GM12878 (cell line): ENCODE measurements at regions not wholly inside any gene's neighbourhood (a gene's known extent, or its start where the extent isn't known, plus 50 kb on each side); places are given as distances from the start of the nearest gene placed in this dataset.

ENCODE experiments used
- ATF3 ChIP-seq: IDR thresholded peaks from 2 replicates; pipeline ENCODE4 v1.6.1; 2011; ENCODE audit warnings: low read depth, mild to moderate bottlenecking, low read length, moderate library complexity, borderline replicate concordance; ENCODE audit errors: extremely low read depth
- CHD1 ChIP-seq: IDR thresholded peaks from 2 replicates; pipeline ENCODE4 v1.6.1; 2012; ENCODE audit warnings: low read depth, low read length, improper control_type of control experiment
- CTCF ChIP-seq, 3 experiments: IDR thresholded peaks in 2 of 3; conservative IDR thresholded peaks in 1 of 3; 2 replicates each; pipeline ENCODE4 v1.5.1; 2011; ENCODE audit warnings: low read depth in 3 of 3, low read length in 3 of 3, mild to moderate bottlenecking in 3 of 3, control low read depth in 2 of 3, moderate library complexity in 2 of 3, inconsistent platforms in 1 of 3, mixed read lengths in 1 of 3; ENCODE audit not compliant: control insufficient read depth in 2 of 3, insufficient read depth in 1 of 3; ENCODE audit errors: extremely low read depth in 1 of 3
- FOXM1 ChIP-seq: IDR thresholded peaks from 2 replicates; pipeline ENCODE4 v1.6.1; 2012; ENCODE audit warnings: low read depth, mild to moderate bottlenecking, inconsistent platforms, low read length, moderate library complexity
- PAX8 ChIP-seq: fragments of 450-650 bp; IDR thresholded peaks from 2 replicates; pipeline ENCODE4 v1.6.1; 2017; ENCODE audit warnings: mild to moderate bottlenecking, moderate library complexity
- POLR2A ChIP-seq: IDR thresholded peaks from 2 replicates; pipeline ENCODE4 v1.6.1; 2011; ENCODE audit warnings: low read depth, mild to moderate bottlenecking, low read length

- TF ChIP-seq FOXM1 = no peak
- no peak for TF ChIP-seq CTCF (IDR thresholded peaks at IDR 0.05 in 2 of 3, conservative IDR thresholded peaks at IDR 0.05 in 1 of 3; ENCODE audit: control insufficient read depth in 2 of 3, extremely low read depth in 1 of 3, insufficient read depth in 1 of 3, low read depth in 3 of 3, low read length in 3 of 3)
- no peak for TF ChIP-seq ATF3
- TF ChIP-seq POLR2A = no peak
- TF ChIP-seq CHD1 = no peak
- TF ChIP-seq PAX8 = no peak
Measured at GRCh38 chr5:174807471-174807870, 83.1 kb downstream of the MSX2 start.
